GM21526 (cell line): ENCODE measurements at regions not wholly inside any gene's neighbourhood (a gene's known extent, or its start where the extent isn't known, plus 50 kb on each side); places are given as distances from the start of the nearest gene placed in this dataset.
"Not testable (repeated sequence)": the region's sequence is repeated elsewhere in the genome, so short reads cannot be mapped to it uniquely, and the experiment has no call there.

ENCODE experiments used
- ATAC-seq: cut with Tn5 transposase; IDR thresholded peaks from one replicate; pipeline ENCODE4 v1.9.1; 2021; ENCODE audit warnings: moderate library complexity; ENCODE audit not compliant: unreplicated experiment, low FRiP score

DNA sequence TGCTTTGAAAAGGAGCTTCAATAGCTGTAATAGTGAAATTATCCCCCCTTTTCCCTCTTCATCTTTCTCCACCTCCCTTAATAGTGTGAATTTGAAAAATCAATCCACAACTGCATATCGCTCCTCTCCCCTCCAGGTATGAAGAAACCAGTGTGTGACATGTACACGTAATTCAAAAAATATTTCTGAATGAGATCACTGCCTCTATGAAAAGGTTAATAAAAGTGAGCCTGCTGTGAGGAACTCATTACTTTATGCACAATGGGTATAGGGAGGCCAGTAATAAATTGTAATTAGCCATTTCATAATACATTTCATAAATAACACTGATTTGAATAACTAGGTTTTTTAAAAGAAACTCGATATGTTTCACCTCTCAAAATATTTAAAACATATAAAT is 209.0 kb upstream of the KYNU start:
- no peak for ATAC-seq

DNA sequence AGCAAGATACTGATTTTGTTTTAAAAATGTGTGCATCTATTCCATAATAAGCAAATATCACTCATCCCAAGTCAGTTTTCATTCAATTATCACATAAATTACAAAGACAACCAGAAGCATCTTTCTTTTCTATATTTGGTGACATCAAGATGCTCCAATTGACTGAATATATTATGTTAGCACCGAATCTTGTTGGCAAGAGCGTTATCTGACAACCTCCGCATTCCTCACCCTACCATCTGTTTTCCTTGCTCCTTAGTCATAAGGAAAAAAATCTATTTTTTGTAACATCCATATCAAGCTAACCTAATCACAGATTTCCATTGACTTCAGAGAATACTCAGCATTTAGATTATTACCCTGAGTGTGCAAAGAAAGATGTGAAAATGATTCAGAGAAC is 212.2 kb upstream of the KYNU start:
- no peak for ATAC-seq

DNA sequence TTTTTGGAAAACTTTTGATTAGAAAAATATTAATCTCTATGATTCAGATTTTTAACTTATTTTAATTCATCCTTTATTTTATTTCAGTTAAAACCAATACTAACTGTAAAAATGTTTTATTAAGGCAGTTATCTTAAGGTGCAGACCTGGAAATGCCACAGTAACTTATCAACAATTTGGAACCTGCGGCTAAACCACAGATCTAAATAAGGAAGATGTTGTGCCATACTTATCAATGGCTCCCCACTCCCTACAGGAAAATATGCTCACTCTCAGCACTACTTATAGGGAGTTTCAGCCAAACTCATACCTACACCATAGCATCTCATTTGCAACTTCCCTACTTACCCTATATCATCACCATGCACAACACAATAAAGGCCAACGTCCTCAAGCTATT is 226.9 kb upstream of the KYNU start:
- ATAC-seq: no peak

DNA sequence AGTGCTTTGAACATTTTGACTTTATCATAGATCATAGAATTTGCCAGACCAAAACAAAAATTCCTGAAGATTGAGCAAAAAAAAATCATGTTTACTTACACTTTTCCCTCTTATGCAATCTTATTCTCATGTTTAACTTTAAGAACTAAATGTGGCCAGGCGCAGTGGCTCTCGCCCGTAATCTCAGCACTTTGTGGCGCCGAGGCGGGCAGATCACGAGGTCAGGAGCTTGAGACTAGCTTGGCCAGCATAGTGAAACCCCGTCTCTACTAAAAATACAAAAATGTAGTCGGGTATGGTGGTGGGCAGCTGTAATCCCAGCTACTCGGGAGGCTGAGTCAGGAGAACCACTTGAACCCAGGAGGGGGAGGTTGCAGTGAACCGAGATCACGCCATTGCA is 227.9 kb upstream of the KYNU start:
- ATAC-seq: no peak

DNA sequence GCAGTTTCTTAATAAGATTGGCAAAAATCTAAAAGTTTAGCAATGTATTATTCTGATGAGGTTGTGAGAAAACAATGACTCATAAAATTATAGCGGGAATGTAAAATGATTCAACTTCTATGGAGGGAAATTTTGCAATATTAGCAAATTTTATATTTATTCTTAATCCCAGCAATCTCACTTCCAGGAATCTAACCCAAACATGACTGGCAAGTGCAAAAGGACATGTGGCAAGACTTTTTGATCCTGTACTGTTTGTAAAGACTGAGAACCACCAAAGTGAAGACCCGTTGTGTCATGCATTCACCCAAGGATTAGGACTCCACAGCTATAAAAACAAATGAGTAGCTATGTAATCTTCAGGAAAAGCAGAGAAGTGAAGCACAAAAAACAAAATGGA is 234.8 kb upstream of the KYNU start:
- ATAC-seq: no peak

DNA sequence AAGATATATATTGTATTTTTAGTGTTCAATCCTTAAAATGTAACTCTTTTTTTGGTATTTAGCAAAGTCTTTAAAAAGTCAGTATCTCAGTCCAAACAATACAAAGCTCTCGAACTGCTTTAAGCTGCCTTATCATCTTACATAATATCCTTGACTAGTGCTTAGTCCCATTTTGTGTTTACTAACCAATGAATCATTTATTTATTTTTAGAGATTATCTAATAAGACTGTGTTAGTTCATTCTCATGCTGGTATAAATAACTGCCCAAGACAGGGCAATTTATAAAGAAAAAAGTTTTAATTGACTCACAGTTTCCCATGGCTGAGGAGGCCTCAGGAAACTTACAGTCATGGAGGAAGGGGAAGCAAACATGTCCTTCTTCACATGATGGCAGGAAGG is 248.3 kb upstream of the KYNU start:
- ATAC-seq: no peak

DNA sequence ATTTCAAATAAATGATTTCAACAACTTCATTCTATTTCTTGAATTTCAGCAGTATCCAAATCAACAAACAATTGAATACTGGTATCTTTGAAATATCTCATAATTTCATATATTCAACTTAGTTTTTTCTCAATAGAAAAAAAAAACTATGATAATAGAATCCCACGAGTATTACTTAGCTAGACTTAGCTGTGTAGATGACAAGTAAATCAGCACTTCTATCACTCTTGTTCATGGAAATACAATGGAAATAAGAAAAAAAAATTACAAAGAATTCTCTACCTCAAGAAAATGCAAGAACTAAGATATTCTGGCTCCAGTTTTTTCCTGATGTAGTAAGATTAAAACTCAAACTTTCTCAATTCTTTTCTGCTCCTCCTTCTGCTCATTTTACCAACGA is 256.2 kb upstream of the KYNU start:
- no peak for ATAC-seq

DNA sequence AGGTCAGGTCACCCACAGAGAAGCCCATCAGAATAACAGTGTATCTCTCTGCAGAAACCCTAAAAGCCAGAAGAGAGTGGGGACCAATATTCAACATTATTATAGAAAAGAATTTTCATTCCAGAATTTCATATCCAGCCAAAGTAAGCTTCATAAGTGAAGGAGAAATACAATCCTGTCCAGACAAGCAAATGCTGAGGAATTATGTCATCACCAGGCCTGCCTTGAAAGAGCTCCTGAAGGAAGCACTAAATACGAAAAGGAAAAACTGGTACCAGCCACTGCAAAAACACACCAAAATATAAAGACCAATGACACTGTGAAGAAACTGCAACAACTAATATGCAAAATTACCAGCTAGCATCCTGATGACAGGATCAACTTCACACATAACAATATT is 260.0 kb upstream of the KYNU start:
- ATAC-seq: no peak

DNA sequence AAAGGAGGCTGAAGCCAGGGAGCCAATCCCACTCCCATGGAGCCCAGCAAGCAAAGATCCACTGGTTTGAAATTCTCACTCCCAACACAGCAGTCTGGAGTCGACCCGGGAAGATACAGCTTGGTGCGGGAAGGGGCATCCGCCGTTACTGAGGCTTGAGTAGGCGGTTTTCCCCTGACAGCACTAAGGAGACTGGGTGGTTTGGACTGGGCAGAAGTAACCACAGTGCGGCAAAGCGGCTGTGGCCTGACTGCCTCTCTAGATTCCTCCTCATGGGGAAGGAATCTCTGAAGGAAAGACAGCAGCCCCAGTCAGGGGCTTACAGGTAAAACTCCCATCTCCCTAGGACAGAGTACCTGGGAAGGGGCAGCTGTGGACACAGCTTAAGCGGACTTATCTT is 261.6 kb upstream of the KYNU start:
- no peak for ATAC-seq

DNA sequence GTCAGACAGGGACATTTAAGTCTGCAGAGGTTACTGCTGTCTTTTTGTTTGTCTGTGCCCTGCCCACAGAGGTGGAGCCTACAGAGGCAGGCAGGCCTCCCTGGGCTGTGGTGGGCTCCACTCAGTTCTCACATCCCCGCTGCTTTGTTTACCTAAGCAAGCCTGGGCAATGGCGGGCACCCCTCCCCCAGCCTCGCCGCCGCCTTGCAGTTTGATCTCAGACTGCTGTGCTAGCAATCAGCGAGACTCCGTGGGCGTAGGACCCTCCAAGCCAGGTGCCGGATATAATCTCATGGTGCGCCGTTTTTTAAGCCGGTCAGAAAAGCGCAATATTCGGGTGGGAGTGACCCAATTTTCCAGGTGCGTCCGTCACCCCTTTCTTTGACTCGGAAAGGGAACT is 264.3 kb upstream of the KYNU start:
- ATAC-seq: not testable (repeated sequence)

DNA sequence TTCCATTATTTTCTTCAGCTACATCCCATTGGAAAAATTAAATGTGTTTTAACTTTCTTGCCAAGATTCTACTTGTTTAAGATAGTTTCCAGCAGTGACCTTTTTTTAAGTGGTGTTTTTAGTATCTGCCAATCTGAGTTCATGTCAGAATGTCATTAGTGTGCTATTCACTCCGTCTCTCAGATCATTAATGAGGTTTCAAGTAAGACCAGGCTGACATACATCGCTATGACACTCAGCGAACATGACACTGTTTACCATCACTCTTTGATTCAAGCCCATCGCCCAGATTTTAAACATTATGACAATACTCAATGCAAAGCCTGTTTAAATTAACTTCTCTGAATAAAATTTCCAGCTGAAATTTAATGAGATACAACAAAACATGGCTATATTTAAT is 272.0 kb upstream of the KYNU start:
- no peak for ATAC-seq

DNA sequence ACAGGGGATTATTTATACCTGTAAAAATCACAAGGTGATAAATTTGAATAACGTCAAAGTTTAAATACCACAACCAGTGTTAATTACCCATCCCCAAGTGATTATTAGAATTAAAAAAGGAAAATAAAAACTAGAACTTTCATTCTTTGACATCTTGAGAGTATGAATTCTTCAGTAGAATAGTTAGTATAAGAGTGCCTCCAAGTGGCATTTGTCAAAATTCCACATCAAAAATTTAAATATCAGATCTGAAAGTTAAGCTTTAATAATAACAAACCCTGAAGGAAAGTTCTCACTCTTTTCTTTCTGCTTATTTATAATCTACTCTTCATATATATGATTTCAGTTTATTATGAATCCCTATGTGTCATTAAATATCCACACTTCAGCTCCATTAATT is 273.7 kb upstream of the KYNU start:
- ATAC-seq: no peak

DNA sequence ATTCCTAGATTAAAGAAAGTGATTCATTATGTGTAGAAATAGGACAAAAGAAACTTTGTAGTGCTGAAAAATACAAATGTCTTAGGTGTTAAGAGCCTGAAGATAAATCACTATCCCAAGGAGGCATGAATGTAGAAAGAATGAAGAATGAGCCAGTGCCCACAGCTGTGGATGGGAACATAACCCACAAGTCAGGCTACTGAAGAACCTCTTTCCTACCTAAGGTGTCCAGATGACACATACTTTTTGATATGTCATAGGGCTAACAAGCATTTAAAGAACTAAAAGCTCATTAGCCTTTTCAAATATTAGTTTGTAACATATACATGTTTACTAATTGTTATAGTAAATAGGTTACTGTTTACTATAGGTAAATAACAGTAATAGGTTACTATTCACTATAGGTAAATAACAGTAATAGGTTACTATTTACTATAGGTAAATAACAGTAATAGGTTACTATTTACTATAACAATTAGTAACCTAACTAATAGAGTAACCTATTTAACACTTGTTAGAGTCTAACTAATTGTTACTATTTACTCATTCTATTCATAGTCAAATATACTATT is 275.0 kb upstream of the KYNU start:
- no peak for ATAC-seq

DNA sequence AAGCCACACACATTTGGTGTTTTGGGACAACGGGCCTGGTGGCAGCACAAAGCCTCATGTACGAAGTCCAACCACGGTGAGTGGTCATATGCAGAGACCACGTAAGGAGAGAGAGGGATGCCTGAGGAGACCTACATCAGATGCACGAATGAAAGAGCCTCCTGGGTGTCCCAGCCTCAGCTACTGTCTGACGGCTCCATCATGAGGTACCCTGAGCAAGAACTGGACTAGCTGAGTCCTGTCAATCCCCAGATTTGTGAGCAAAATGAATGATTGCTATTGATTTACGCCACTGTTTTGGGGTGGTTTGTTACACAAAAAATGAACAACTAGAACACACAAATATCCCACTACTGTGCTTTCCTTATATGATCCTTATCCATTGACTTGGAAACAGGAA is 275.7 kb upstream of the KYNU start:
- ATAC-seq: no peak

DNA sequence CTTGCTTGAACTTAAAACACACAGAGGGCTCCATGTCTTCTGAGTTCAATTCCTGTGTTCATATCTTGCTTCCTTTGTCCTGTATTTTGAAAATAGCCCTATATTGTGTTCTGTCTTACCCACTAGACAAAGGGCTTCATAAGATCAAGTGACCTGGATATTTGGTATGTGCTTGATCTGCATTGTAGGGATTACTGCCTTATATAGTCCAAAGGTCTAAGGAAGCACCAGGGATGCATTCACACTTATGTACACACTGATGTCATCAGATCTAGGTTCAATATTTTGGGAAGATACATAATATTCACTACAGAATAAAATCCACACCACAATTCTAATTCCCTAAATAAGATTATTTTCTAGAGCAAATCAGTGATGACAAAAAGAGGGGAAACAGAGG is 278.0 kb upstream of the KYNU start:
- no peak for ATAC-seq

DNA sequence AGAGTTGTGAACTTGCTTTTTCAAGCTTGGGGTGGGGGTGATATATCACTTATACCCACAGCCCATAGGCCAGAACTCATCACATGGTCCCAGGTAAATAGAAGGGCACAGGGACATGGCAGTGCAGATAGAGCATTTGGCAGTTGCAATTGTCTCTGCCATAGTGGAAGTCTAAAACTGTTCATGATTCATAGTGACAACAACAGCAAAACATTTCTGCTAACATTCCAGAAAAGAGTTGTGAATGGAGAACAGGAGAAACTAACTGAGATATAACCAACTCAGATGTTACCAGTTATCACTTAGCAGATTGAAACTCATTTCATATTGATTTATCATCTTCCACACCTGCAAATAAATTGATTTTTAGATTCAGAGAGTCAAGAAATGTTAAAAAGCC is 278.6 kb upstream of the KYNU start:
- ATAC-seq: no peak

DNA sequence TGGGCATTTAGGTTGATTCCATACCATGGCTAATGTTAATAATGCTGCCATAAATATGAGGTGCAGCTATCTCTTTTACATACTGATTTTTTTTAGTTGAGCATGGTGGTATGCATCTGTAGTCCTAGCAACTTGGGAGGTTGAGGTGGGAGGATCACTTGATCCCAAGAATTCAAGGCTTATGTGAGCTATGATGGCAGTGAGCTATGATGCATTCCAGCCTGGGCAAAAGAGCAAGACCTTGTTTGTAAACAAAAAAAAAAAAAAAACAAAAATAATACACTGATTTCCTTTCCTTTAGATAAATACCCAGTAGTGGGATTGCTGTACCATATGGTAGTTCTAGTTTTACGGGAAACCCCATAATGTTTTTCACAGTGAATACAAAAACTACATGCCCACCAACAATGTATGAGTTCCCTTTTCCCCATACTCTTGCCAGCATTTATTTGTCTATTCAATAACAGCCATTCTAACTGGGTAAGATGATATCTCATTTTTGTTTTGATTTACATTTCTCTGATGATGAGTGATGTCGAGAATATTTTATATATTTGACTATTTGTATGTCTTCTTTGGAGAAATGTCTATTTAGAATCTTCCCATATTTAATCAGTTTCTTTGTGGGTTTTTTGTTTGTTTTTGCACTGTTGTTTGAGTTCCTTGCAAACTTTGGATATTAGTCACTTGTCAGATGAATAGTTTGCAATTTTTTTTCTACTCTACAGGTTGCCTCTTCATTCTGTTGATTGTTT is 281.0 kb upstream of the KYNU start:
- ATAC-seq: no peak

DNA sequence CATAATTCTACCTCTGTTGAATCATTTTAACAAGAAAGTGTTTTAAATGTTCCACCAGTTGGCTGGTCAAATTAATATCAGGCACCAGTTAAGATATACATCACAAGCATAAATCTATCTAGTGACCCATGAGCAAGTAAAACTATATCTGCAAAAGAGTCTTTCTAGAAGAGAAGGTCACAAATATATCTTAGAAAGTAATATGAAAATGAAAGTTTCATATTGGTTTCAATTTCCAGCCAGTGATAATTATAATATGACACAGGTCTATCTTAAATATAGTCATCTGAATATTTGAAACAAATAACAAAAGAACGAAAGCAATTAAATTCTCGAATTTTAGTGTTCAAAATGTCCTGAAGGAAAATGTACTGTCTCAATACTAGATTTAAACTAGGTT is 282.5 kb upstream of the KYNU start:
- no peak for ATAC-seq

DNA sequence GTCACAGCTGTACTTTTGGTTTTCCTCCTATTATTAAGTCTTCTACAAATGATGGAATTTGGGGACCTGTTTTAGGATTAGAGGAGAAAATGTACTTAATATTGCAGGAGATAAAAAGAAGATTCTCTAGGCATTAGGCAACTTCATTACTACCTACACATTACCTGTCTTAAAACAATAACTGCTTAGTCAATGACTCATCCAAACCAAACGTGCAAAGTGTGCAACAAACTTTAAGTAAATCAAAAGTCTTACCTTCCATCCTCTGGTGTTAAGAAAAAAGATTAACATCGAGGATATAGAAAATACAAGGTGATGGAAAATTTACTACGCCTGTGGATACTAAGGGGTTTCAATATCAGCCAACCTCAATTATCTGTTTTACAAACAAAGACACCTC is 285.3 kb upstream of the KYNU start:
- no peak for ATAC-seq

DNA sequence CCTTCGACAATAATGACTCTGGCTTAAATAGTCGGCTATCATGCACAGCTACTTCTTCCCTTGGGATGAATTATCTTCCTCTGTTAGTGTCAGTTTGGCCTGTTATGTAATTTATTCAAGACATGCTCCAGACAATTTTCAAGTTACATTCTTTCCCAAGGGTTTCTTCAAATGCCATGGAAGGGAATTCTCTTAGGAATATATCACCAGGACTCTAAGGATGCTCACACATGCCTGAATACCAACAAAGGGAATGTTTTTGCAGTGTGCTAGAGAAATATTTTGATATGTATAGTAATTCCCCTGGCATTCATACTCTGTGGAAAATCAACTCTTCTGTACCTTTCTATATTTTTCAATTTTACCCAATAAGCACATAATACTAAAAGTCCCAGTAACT is 286.0 kb upstream of the KYNU start:
- ATAC-seq: no peak

DNA sequence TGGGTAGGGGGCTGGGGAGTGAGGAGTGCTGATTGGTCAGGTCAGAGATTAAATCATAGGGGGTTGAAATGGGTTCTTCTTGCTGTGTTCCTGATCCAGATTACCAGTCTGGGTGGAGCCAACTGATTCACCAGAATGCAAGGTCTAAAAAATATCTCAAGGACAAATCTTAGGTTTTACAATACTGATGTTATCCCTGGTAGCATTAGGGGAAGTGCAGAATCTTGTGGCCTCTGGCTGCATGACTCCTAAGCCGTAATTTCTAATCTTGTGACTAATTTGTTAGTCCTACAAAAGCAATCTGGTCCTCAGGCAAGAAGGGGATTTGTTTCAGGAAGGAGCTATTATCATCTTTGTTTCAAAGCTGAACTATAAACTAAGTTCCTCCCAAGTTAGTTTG is 289.2 kb upstream of the KYNU start:
- no peak for ATAC-seq

DNA sequence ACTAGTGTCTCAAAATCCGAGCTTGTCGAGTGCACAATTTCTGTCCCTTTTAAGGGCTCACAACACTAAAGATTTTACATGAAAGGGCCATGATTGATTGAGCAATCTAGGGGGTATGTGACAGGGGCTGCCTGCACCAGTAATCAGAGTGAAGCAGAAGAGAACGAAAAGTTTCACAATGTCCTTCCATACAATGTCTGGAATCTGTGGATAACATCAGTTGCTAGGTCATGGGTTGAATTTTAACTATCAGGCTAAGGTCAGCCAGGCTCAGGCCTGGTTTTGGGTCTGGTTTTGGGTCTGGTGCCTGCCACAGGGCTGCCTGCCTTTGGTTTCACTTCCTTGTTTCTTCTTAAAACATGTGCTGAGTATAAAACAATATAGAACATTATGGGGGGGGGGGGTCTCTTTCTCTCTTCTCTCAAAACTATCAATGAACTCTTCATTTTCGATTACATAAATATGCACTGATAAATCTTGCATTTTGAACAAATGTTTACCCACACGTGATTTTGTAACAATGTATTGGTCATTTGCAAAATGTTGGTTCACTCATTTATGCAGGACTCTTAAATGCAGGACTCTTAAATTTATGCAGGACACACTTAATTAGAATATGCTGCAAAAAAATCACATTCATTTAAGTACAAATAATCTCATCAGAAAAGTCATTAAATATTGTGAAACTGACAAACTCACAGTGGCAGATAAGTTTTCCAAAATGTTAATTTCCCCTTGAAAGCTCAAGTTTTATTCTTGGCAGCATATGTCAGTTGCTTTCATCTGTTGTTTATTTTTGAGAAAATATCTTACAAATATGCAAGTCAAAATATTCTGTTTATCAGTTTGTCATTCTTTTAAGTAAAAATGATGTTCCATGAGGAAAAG is 290.5 kb upstream of the KYNU start:
- no peak for ATAC-seq
